ENCODE measurements at regions not wholly inside any gene's neighbourhood (a gene's known extent, or its start where the extent isn't known, plus 50 kb on each side); places are given as distances from the start of the nearest gene placed in this dataset.

- no peak for TF ChIP-seq POLR2A (IDR thresholded peaks at IDR 0.05)
- TF ChIP-seq, protein P1, sequence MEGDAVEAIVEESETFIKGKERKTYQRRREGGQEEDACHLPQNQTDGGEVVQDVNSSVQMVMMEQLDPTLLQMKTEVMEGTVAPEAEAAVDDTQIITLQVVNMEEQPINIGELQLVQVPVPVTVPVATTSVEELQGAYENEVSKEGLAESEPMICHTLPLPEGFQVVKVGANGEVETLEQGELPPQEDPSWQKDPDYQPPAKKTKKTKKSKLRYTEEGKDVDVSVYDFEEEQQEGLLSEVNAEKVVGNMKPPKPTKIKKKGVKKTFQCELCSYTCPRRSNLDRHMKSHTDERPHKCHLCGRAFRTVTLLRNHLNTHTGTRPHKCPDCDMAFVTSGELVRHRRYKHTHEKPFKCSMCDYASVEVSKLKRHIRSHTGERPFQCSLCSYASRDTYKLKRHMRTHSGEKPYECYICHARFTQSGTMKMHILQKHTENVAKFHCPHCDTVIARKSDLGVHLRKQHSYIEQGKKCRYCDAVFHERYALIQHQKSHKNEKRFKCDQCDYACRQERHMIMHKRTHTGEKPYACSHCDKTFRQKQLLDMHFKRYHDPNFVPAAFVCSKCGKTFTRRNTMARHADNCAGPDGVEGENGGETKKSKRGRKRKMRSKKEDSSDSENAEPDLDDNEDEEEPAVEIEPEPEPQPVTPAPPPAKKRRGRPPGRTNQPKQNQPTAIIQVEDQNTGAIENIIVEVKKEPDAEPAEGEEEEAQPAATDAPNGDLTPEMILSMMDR (IDR thresholded peaks at IDR 0.05) = no peak
- Histone ChIP-seq H3K9me3 (no peaks in the 10 kb centered on the region), H3K36me3 (no peaks in the 10 kb centered on the region), H3K4me3 (no peak overlapping the region), H3K27me3 (no peaks in the 10 kb centered on the region), H3K4me1 (no peaks in the 10 kb centered on the region), H3K27ac (no peak overlapping the region)
- DNase-seq = no peak
Measured at GRCh38 chr6:159572439-159573110, 120.5 kb downstream of the SOD2 start.

- Histone ChIP-seq H3K9me3 (no peaks in the 10 kb centered on the region), H3K36me3 (no peaks in the 10 kb centered on the region), H3K4me1 (no peaks in the 10 kb centered on the region), H3K4me3 (no peak overlapping the region), H3K27me3 (no peaks in the 10 kb centered on the region), H3K27ac (no peak overlapping the region)
- no peak for DNase-seq
- TF ChIP-seq POLR2A (IDR thresholded peaks at IDR 0.05) = no peak
- TF ChIP-seq, protein P1 (IDR thresholded peaks at IDR 0.05) = no peak
Measured at GRCh38 chr6:159565181-159565710, 127.8 kb downstream of the SOD2 start.

DNA sequence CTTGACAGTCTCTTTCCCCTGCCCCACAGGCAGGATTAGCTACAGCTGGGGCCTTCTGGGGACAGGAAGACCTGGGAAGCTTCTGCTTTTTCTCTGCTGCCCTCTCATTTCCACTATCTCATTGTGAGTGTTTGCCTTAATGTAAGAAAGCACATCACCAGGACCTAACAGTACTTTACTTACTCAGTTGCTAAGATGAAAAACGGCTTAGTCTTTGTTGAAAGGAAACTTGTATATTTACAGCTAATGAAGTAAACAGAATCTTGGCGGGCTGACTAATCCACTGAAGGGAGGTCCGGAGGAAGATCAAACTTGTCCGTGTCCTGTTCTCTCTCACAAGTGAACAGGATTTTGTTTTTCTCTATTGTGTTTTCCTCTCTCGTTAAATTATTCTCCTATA lies 128.6 kb downstream of the SOD2 start:
- Histone ChIP-seq H3K27me3 (no peaks in the 10 kb centered on the region), H3K4me1 (no peaks in the 10 kb centered on the region), H3K9me3 (no peaks in the 10 kb centered on the region), H3K4me3 (no peak overlapping the region), H3K36me3 (no peaks in the 10 kb centered on the region), H3K27ac (no peak overlapping the region)
- DNase-seq = no peak
- TF ChIP-seq, protein P1 (IDR thresholded peaks at IDR 0.05) = no peak
- no peak for TF ChIP-seq POLR2A (IDR thresholded peaks at IDR 0.05)

GRCh38 chr6:159557031-159557430 lies 136.0 kb downstream of the SOD2 start:
- TF ChIP-seq POLR2A (IDR thresholded peaks at IDR 0.05) = no peak
- TF ChIP-seq, protein P1 (IDR thresholded peaks at IDR 0.05) = no peak
- no peaks in the 10 kb centered on the region for H3K9me3 ChIP-seq

GRCh38 chr6:159555082-159555875 lies 137.8 kb downstream of the SOD2 start:
- no peaks in the 10 kb centered on the region for H3K27me3 ChIP-seq
- H3K4me3 ChIP-seq = no peak overlapping the region
- H3K27ac ChIP-seq = no peak overlapping the region
- no peaks in the 10 kb centered on the region for H3K36me3 ChIP-seq
- no peaks in the 10 kb centered on the region for H3K4me1 ChIP-seq
- no peaks in the 10 kb centered on the region for H3K9me3 ChIP-seq
- TF ChIP-seq, protein P1 (IDR thresholded peaks at IDR 0.05) = no peak
- no peak for TF ChIP-seq POLR2A (IDR thresholded peaks at IDR 0.05)
- no peak for DNase-seq

More at GRCh38 chr6:159557031-159557430, 136.0 kb downstream of the SOD2 start:
- Histone ChIP-seq H3K27ac (no peak overlapping the region), H3K4me3 (no peak overlapping the region), H3K4me1 (no peaks in the 10 kb centered on the region), H3K36me3 (no peaks in the 10 kb centered on the region), H3K27me3 (no peaks in the 10 kb centered on the region)
- DNase-seq = no peak
